Stimulated activated CD4-positive, alpha-beta T cell treated with anti-CD3 and anti-CD28 coated beads, Interleukin-4, amount 100 ng/mL, for 4 hours (primary cell): ENCODE measurements at regions not wholly inside any gene's neighbourhood (a gene's known extent, or its start where the extent isn't known, plus 50 kb on each side); places are given as distances from the start of the nearest gene placed in this dataset.
"Not testable (repeated sequence)": the region's sequence is repeated elsewhere in the genome, so short reads cannot be mapped to it uniquely, and the experiment has no call there.

ENCODE experiments used
- DNase-seq, 2 experiments: peaks; one replicate each; pipeline ENCODE4 v3.0.0-alpha.2; 2020

- no peak for DNase-seq
Observed at GRCh38 chr15:59894835-59895234, 109.3 kb upstream of the FOXB1 start.

- DNase-seq = no peak
Observed at GRCh38 chr15:59892985-59893384, 111.1 kb upstream of the FOXB1 start.

GRCh38 chr15:59887870-59888269, 116.2 kb upstream of the FOXB1 start:
- DNase-seq = not testable (repeated sequence)

GRCh38 chr15:59887211-59887610, 116.9 kb upstream of the FOXB1 start:
- DNase-seq = no peak

- no peak for DNase-seq
Observed at GRCh38 chr15:59886441-59886840, 117.7 kb upstream of the FOXB1 start.

GRCh38 chr15:59885832-59886231, 118.3 kb upstream of the FOXB1 start:
- DNase-seq = no peak

GRCh38 chr15:59879506-59880265, 124.4 kb upstream of the FOXB1 start:
- no peak for DNase-seq

- no peak for DNase-seq
Observed at GRCh38 chr15:59876140-59876539, 128.0 kb upstream of the FOXB1 start.

GRCh38 chr15:59873644-59874272, 130.4 kb upstream of the FOXB1 start:
- no peak for DNase-seq

GRCh38 chr15:59867086-59867855, 136.8 kb upstream of the FOXB1 start:
- no peak for DNase-seq

- no peak for DNase-seq
Observed at GRCh38 chr15:59866642-59867041, 137.5 kb upstream of the FOXB1 start.

GRCh38 chr15:59862191-59863155, 141.6 kb upstream of the FOXB1 start:
- DNase-seq = no peak

GRCh38 chr15:59847968-59848367, 156.1 kb upstream of the FOXB1 start:
- DNase-seq = no peak

GRCh38 chr15:59845942-59846499, 156.9 kb upstream of the BNIP2 start:
- no peak for DNase-seq

- no peak for DNase-seq
Observed at GRCh38 chr15:59843609-59844008, 154.5 kb upstream of the BNIP2 start.

GRCh38 chr15:59841036-59841435, 151.9 kb upstream of the BNIP2 start:
- no peak for DNase-seq

GRCh38 chr15:59839906-59840305, 150.8 kb upstream of the BNIP2 start:
- no peak for DNase-seq

GRCh38 chr15:59838900-59839299, 149.8 kb upstream of the BNIP2 start:
- DNase-seq = no peak

- DNase-seq = no peak
Observed at GRCh38 chr15:59835776-59836175, 146.7 kb upstream of the BNIP2 start.

- no peak for DNase-seq
Observed at GRCh38 chr15:59834528-59834927, 145.4 kb upstream of the BNIP2 start.

- no peak for DNase-seq
Observed at GRCh38 chr15:59833366-59833765, 144.2 kb upstream of the BNIP2 start.

GRCh38 chr15:59830873-59831272, 141.8 kb upstream of the BNIP2 start:
- no peak for DNase-seq
